Central memory CD8-positive, alpha-beta T cell (primary cell): ENCODE measurements at regions not wholly inside any gene's neighbourhood (a gene's known extent, or its start where the extent isn't known, plus 50 kb on each side); places are given as distances from the start of the nearest gene placed in this dataset.

Experiments
- ATAC-seq: fragments of 150-1000 bp; cut with Tn5 transposase; replicated peaks from 2 replicates; pipeline ENCODE4 v1.10.0; 2022; ENCODE audit warnings: mild to moderate bottlenecking, moderate FRiP score, moderate number of reproducible peaks; ENCODE audit not compliant: poor library complexity, severe bottlenecking; ENCODE audit errors: extremely low read depth
- DNase-seq, 2 donors: peaks; one replicate each; pipeline ENCODE4 v3.0.0; 2021; ENCODE audit warnings: low spot score in 2 of 2
- H3K27ac Mint-ChIP-seq: one replicate; pipeline ENCODE4 v1.8.0; 2022; ENCODE audit warnings: low read depth, mild to moderate bottlenecking, moderate library complexity, mixed read lengths
- H3K27me3 Mint-ChIP-seq: one replicate; pipeline ENCODE4 v1.8.0; 2022; ENCODE audit warnings: mixed read lengths
- H3K36me3 Mint-ChIP-seq: one replicate; pipeline ENCODE4 v1.8.0; 2022; ENCODE audit warnings: mild to moderate bottlenecking, moderate library complexity, mixed read lengths; ENCODE audit not compliant: insufficient read depth
- H3K4me1 Mint-ChIP-seq: one replicate; pipeline ENCODE4 v1.8.0; 2022; ENCODE audit warnings: mixed read lengths
- H3K4me3 Mint-ChIP-seq: one replicate; pipeline ENCODE4 v1.8.0; 2022; ENCODE audit warnings: mild to moderate bottlenecking, moderate library complexity, mixed read lengths
- H3K9me3 Mint-ChIP-seq: one replicate; pipeline ENCODE4 v1.8.0; 2022; ENCODE audit warnings: mixed read lengths

GRCh38 chr11:38100836-38101462, 1502.9 kb upstream of the RAG2 start:
- Mint-ChIP-seq H3K36me3 (no peaks in the 10 kb centered on the region), H3K4me3 (no peak overlapping the region), H3K4me1 (no peaks in the 10 kb centered on the region), H3K9me3 (peaks cover 17% of the 10 kb centered on the region), H3K27me3 (no peaks in the 10 kb centered on the region), H3K27ac (no peak overlapping the region)
- ATAC-seq: no peak
- no peak for DNase-seq

DNA sequence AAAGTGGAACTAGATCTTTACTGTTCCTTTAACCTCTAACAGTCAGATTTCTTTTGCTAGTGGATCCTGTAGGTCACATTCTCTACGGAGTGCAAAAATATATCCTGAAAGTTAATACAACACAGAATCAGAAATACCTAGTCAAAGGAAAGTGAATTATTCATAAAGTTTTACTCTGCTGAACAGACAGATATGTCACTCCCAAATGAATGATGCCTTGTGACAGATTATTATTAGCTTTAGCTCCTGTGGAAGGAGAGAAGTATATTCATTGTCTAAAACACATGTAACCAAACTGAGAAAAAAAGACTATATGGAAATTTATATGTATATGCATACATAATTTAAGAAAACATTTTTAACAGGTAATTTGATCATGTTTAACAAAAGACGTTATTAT, 1497.2 kb upstream of the RAG2 start:
- Mint-ChIP-seq H3K4me3 (no peak overlapping the region), H3K36me3 (no peaks in the 10 kb centered on the region), H3K4me1 (no peaks in the 10 kb centered on the region), H3K27me3 (no peaks in the 10 kb centered on the region), H3K27ac (no peak overlapping the region), H3K9me3 (peaks cover 32% of the 10 kb centered on the region)
- no peak for ATAC-seq
- no peak for DNase-seq

DNA sequence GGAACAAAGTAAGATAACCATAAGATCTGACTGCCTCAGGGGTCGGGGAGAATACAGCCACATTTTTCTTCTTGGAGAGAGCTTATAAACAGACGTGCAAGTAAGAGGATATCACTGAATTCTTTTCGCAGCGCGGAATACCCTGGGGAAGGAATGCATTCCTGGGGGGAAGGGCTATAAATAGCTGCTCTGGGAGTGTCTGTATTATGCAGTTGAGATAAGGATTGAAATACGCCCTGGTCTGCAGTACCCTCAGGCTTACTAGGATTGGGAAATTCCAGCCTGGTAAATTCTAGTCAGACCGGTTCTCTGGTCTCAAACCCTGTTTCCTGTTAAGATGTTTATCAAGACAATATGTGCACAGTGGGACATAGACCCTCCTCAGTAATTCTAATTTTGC, 1491.7 kb upstream of the RAG2 start:
- ATAC-seq (no peak), DNase-seq (no peak)
- peaks cover 20% of the 10 kb centered on the region for H3K9me3 Mint-ChIP-seq
- no peaks in the 10 kb centered on the region for H3K27me3 Mint-ChIP-seq
- H3K4me1 Mint-ChIP-seq: no peaks in the 10 kb centered on the region
- no peaks in the 10 kb centered on the region for H3K36me3 Mint-ChIP-seq
- no peak overlapping the region for H3K4me3 Mint-ChIP-seq
- H3K27ac Mint-ChIP-seq: no peak overlapping the region

GRCh38 chr11:38060920-38061319, 1462.9 kb upstream of the RAG2 start:
- no peaks in the 10 kb centered on the region for H3K4me1 Mint-ChIP-seq
- no peak overlapping the region for H3K27ac Mint-ChIP-seq
- no peak for ATAC-seq
- H3K36me3 Mint-ChIP-seq: no peaks in the 10 kb centered on the region
- H3K9me3 Mint-ChIP-seq: peaks cover 6% of the 10 kb centered on the region
- no peak for DNase-seq
- H3K27me3 Mint-ChIP-seq: no peaks in the 10 kb centered on the region
- H3K4me3 Mint-ChIP-seq: no peak overlapping the region

GRCh38 chr11:38060136-38060535, 1462.1 kb upstream of the RAG2 start:
- Mint-ChIP-seq H3K4me3 (no peak overlapping the region), H3K27ac (no peak overlapping the region), H3K4me1 (no peaks in the 10 kb centered on the region), H3K9me3 (peaks cover 6% of the 10 kb centered on the region), H3K36me3 (no peaks in the 10 kb centered on the region), H3K27me3 (no peaks in the 10 kb centered on the region)
- no peak for ATAC-seq
- DNase-seq: no peak

DNA sequence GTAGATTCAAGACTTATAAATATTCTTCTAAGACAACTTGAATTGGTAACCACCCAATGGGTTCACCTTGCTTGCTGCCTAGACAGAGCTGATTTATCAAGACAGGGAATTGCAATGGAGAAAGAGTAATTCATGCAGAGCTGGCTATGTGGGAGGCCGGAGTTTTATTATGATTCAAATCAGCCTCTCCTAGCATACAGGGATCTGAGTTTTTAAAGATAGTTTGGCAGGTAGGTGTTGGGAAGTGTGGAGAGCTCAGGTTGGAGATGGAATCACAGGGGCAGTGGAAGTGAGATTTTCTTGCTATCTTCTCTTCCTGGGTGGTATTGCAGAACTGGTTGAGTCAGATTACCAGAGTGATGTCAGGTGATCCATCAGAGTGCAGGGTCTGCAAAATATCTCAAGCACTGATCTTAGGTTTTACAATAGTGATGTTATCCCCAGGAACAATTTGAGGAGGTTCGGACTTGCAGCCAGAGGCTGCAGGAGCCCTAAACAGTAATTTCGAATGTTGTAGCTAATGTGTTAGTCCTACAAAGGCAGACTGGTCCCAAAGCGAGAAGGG, 1448.6 kb upstream of the RAG2 start:
- H3K4me3 Mint-ChIP-seq: no peak overlapping the region
- H3K27ac Mint-ChIP-seq: no peak overlapping the region
- H3K9me3 Mint-ChIP-seq: peaks cover 23% of the 10 kb centered on the region
- DNase-seq (no peak), ATAC-seq (no peak)
- H3K27me3 Mint-ChIP-seq: no peaks in the 10 kb centered on the region
- H3K4me1 Mint-ChIP-seq: no peaks in the 10 kb centered on the region
- H3K36me3 Mint-ChIP-seq: peaks cover 1% of the 10 kb centered on the region

GRCh38 chr11:38043060-38043459, 1445.0 kb upstream of the RAG2 start:
- Mint-ChIP-seq H3K36me3 (peaks cover 1% of the 10 kb centered on the region), H3K27me3 (no peaks in the 10 kb centered on the region), H3K9me3 (peaks cover 12% of the 10 kb centered on the region), H3K4me1 (no peaks in the 10 kb centered on the region), H3K4me3 (no peak overlapping the region), H3K27ac (no peak overlapping the region)
- no peak for ATAC-seq
- no peak for DNase-seq

DNA sequence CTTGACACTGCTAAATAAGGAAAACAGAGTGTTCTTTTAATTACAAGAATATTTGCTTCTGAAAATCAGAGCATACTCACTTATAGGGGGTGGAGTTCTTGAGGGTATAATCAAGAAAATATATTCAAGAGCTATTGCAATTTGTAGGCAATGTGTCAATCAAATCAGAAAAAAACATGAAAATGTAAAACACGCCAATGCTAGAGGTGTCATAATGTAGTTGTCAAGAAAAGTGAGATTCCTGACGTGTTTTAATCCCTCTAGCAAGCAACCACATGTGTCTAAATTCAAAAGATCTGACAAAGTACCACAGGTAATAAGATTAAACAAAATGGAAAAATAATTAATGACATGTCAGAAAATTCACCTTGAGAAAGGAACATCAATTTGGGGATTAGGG, 1440.7 kb upstream of the RAG2 start:
- no peaks in the 10 kb centered on the region for H3K4me1 Mint-ChIP-seq
- ATAC-seq (no peak), DNase-seq (no peak)
- H3K27ac Mint-ChIP-seq: no peak overlapping the region
- no peaks in the 10 kb centered on the region for H3K36me3 Mint-ChIP-seq
- H3K4me3 Mint-ChIP-seq: no peak overlapping the region
- H3K9me3 Mint-ChIP-seq: peaks cover 22% of the 10 kb centered on the region
- H3K27me3 Mint-ChIP-seq: no peaks in the 10 kb centered on the region

- ATAC-seq: no peak
- no peaks in the 10 kb centered on the region for H3K36me3 Mint-ChIP-seq
These were observed 1421.2 kb upstream of the RAG2 start for GRCh38 chr11:38019072-38019775.

GRCh38 chr11:38014405-38014804, 1416.4 kb upstream of the RAG2 start:
- Mint-ChIP-seq H3K9me3 (no peaks in the 10 kb centered on the region), H3K36me3 (no peaks in the 10 kb centered on the region), H3K4me1 (no peaks in the 10 kb centered on the region), H3K27me3 (no peaks in the 10 kb centered on the region), H3K4me3 (no peak overlapping the region), H3K27ac (no peak overlapping the region)
- ATAC-seq: no peak
- no peak for DNase-seq

More at GRCh38 chr11:38019072-38019775, 1421.2 kb upstream of the RAG2 start:
- no peak for DNase-seq
- no peak overlapping the region for H3K4me3 Mint-ChIP-seq
- H3K4me1 Mint-ChIP-seq: no peaks in the 10 kb centered on the region
- no peak overlapping the region for H3K27ac Mint-ChIP-seq
- H3K9me3 Mint-ChIP-seq: peaks cover 8% of the 10 kb centered on the region
- no peaks in the 10 kb centered on the region for H3K27me3 Mint-ChIP-seq

GRCh38 chr11:38013157-38013556, 1415.1 kb upstream of the RAG2 start:
- no peak overlapping the region for H3K4me3 Mint-ChIP-seq
- DNase-seq (no peak), ATAC-seq (no peak)
- H3K27ac Mint-ChIP-seq: no peak overlapping the region
- H3K9me3 Mint-ChIP-seq: no peaks in the 10 kb centered on the region
- no peaks in the 10 kb centered on the region for H3K4me1 Mint-ChIP-seq
- H3K27me3 Mint-ChIP-seq: no peaks in the 10 kb centered on the region
- H3K36me3 Mint-ChIP-seq: no peaks in the 10 kb centered on the region

- no peaks in the 10 kb centered on the region for H3K4me1 Mint-ChIP-seq
- H3K27me3 Mint-ChIP-seq: no peaks in the 10 kb centered on the region
- H3K27ac Mint-ChIP-seq: no peak overlapping the region
- H3K36me3 Mint-ChIP-seq: no peaks in the 10 kb centered on the region
- ATAC-seq: no peak
- no peak overlapping the region for H3K4me3 Mint-ChIP-seq
- H3K9me3 Mint-ChIP-seq: no peaks in the 10 kb centered on the region
- DNase-seq: no peak
These were observed 1413.5 kb upstream of the RAG2 start for GRCh38 chr11:38011496-38011895.

DNA sequence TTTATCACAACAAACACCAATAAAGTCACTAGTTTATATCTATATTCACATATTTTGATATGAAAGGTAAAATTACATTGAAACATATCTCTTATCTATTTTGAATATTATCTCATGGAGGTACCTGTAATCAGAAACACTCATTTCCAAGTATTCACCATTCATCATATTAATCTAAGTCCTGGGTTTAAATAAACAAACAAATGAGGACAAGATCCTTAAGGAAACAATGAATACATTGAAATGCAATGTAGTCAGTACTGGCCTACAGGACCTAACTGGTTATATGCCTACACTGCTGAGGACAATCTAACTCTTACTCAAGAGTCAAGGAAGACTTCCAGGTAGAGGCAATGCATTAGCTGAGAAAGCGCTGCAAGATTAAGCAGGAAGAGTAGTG, 1411.9 kb upstream of the RAG2 start:
- no peaks in the 10 kb centered on the region for H3K4me1 Mint-ChIP-seq
- no peaks in the 10 kb centered on the region for H3K36me3 Mint-ChIP-seq
- DNase-seq (no peak), ATAC-seq (no peak)
- no peak overlapping the region for H3K27ac Mint-ChIP-seq
- H3K4me3 Mint-ChIP-seq: no peak overlapping the region
- H3K27me3 Mint-ChIP-seq: no peaks in the 10 kb centered on the region
- H3K9me3 Mint-ChIP-seq: peaks cover 6% of the 10 kb centered on the region
